ENCODE measurements at regions not wholly inside any gene's neighbourhood (a gene's known extent, or its start where the extent isn't known, plus 50 kb on each side); places are given as distances from the start of the nearest gene placed in this dataset.

DNA sequence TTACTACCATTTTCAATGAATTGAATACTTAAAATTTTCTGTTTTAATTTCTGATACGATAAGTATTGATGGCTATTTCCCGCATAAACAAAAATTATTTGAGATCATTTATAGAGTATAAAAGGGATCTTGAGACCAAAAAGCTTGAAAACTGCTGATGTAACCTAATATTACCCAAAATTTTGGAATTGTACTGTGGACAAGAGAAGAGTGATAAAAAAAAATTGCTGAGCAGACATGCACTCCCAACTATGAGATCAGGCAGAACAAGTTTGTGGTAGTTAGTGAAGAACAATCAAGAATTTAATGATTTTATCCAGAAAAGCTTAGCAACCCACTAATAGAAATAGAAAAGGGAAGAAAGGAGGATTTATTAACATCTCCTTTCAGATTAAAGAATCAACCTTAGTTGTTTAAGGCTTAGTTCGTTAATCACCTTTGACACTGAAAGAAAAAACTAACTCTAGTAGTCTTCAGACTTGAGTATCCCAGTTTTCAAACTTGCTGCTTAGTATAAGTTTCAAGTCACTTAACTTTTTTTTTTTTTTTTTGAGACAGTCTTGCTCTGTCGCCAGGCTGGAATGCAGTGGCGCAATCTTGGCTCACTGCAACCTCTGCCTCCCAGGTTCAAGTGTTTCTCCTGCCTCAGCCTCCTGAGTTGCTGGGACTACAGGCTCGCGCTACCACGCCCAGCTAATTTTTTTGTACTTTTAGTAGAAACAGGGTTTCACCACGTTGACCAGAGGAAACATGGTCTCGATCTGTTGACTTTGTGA, 50.6 kb upstream of the ZC3HAV1 start:
- no peak overlapping the region for H3K56ac ChIP-seq (replicated peaks; ENCODE audit: insufficient read length, low read depth, low read length)
- H4K8ac ChIP-seq (ENCODE audit: extremely low read depth, insufficient read depth, low read length): no peak overlapping the region
- H2BK20ac ChIP-seq (ENCODE audit: low read length): no peak overlapping the region
- no peaks in the 10 kb centered on the region for H4K20me1 ChIP-seq (replicated peaks in 1 of 2; ENCODE audit: control insufficient read depth in 1 of 2, insufficient read depth in 2 of 2, low read length in 2 of 2)
- no peak overlapping the region for H2BK5ac ChIP-seq (ENCODE audit: low read depth, low read length)
- no peak for DNase-seq (ENCODE audit: low read depth in 1 of 2, low spot score in 2 of 2)
- H3K4me1 ChIP-seq (replicated peaks in 1 of 4; ENCODE audit: control insufficient read depth in 3 of 4, insufficient read depth in 4 of 4, low read length in 3 of 4): no peaks in the 10 kb centered on the region
- H3K4me2 ChIP-seq (ENCODE audit: insufficient read depth in 1 of 2, low read depth in 2 of 2, low read length in 2 of 2): no peak overlapping the region
- H3K9ac ChIP-seq (replicated peaks in 1 of 4; ENCODE audit: extremely low read depth in 1 of 4, low read depth in 3 of 4, low read length in 3 of 4): no peak overlapping the region
- H3K27ac ChIP-seq (ENCODE audit: low read depth, low read length): no peak overlapping the region
- FAIRE-seq: no peak
- H2BK15ac ChIP-seq (ENCODE audit: low read length): no peak overlapping the region
- H3K79me1 ChIP-seq (ENCODE audit: low read depth, low read length): no peaks in the 10 kb centered on the region
- ChIA-PET CTCF (ENCODE audit: partially characterized antibody) (no interaction called here), POLR2A (ENCODE audit: partially characterized antibody) (interaction anchor here (0.6 kb wide), 1 partner anchor 40 kb away, joined by 3 read pairs; no protein-coding TSS in a partner anchor)
- no peak overlapping the region for H2BK12ac ChIP-seq (ENCODE audit: low read depth, low read length)
- H3K36me3 ChIP-seq (ENCODE audit: control insufficient read depth in 2 of 4, insufficient read depth in 4 of 4, low read length in 3 of 4): no peaks in the 10 kb centered on the region; a peak in 1 of 8 replicates
- no peaks in the 10 kb centered on the region for H3K23me2 ChIP-seq (ENCODE audit: low read depth, low read length)
- H3K23ac ChIP-seq (ENCODE audit: insufficient read length): no peak overlapping the region
- no peak overlapping the region for H3K4me3 ChIP-seq (ENCODE audit: extremely low read depth in 1 of 4, insufficient read depth in 2 of 4, low read depth in 3 of 4, low read length in 4 of 4)
- H4K91ac ChIP-seq (replicated peaks; ENCODE audit: insufficient read length, low read length): no peak overlapping the region
- no peak overlapping the region for H2AFZ ChIP-seq (ENCODE audit: low read length)
- no peak overlapping the region for H2AK5ac ChIP-seq (ENCODE audit: low read depth, low read length)
- no peak overlapping the region for H2BK120ac ChIP-seq (replicated peaks; ENCODE audit: low read depth, low read length)
- 91% methylated on average over 10 of the region's 10 CpGs; no CpG with 5 or more reads in 1 of the 2 experiments for WGBS, 2 experiments (ENCODE audit: extremely low coverage in 1 of 2, insufficient coverage in 1 of 2, insufficient read length in 1 of 2, insufficient replicate concordance in 2 of 2, low coverage in 1 of 2, low lambda C conversion rate in 2 of 2, missing lambda C conversion rate in 1 of 2)
- no peaks in the 10 kb centered on the region for H3K27me3 ChIP-seq (replicated peaks in 1 of 4; ENCODE audit: control insufficient read depth in 3 of 4, extremely low read depth in 1 of 4, insufficient read depth in 3 of 4, low read length in 3 of 4)
- H3K79me2 ChIP-seq (ENCODE audit: control insufficient read depth in 1 of 2, insufficient read depth in 2 of 2, low read length in 2 of 2): no peaks in the 10 kb centered on the region
- TF ChIP-seq CHD1 (IDR thresholded peaks at IDR 0.05; ENCODE audit: low read depth, low read length): no peak
- no peak for TF ChIP-seq BACH1 (IDR thresholded peaks at IDR 0.05; ENCODE audit: low read length)
- peak; percentile 58; the same call in 1 of the 2 replicates for TF ChIP-seq CEBPB (IDR thresholded peaks at IDR 0.05; ENCODE audit: low read depth, low read length)
- H3K18ac ChIP-seq (ENCODE audit: extremely low read depth, low read length): no peak overlapping the region
- H3K9me3 ChIP-seq (ENCODE audit: insufficient read depth in 2 of 2, low read depth in 1 of 2, low read length in 1 of 2): no peaks in the 10 kb centered on the region
- no peak overlapping the region for H4K5ac ChIP-seq (ENCODE audit: insufficient read length, low read depth, low read length)
- H3K4ac ChIP-seq (replicated peaks; ENCODE audit: insufficient read length, low read depth, low read length): no peak overlapping the region
- no peak overlapping the region for H3K14ac ChIP-seq (ENCODE audit: insufficient read length)

Data from H1 (cell line).